Skeletal muscle satellite cell (primary cell): ENCODE measurements at regions not wholly inside any gene's neighbourhood (a gene's known extent, or its start where the extent isn't known, plus 50 kb on each side); places are given as distances from the start of the nearest gene placed in this dataset.
A peak's percentile ranks its signal among the peaks of the same experiment; 100 is the strongest.
"Not testable (repeated sequence)": the region's sequence is repeated elsewhere in the genome, so short reads cannot be mapped to it uniquely, and the experiment has no call there.

Source experiments
- H3K27me3 ChIP-seq: 2 replicates; pipeline ENCODE4 v1.7.0; 2013; ENCODE audit warnings: low read length; ENCODE audit not compliant: control insufficient read depth, insufficient read depth
- H3K36me3 ChIP-seq: 2 replicates; pipeline ENCODE4 v1.7.0; 2013; ENCODE audit warnings: mild to moderate bottlenecking, control low read depth, low read length; ENCODE audit not compliant: insufficient read depth
- H3K4me1 ChIP-seq: 2 replicates; pipeline ENCODE4 v1.7.0; 2013; ENCODE audit warnings: low read length; ENCODE audit not compliant: control insufficient read depth, insufficient read depth
- H3K4me2 ChIP-seq: 2 replicates; pipeline ENCODE4 v1.7.0; 2013; ENCODE audit warnings: mild to moderate bottlenecking, low read length
- H3K4me3 ChIP-seq: 2 replicates; pipeline ENCODE4 v1.7.0; 2013; ENCODE audit warnings: low read length
- H3K9ac ChIP-seq: 2 replicates; pipeline ENCODE4 v1.7.0; 2013; ENCODE audit warnings: mild to moderate bottlenecking, low read depth, low read length, moderate library complexity
- H3K9me3 ChIP-seq: replicated peaks from 2 replicates; pipeline ENCODE4 v1.7.0; 2013; ENCODE audit warnings: mild to moderate bottlenecking, control low read depth, low read length

DNA sequence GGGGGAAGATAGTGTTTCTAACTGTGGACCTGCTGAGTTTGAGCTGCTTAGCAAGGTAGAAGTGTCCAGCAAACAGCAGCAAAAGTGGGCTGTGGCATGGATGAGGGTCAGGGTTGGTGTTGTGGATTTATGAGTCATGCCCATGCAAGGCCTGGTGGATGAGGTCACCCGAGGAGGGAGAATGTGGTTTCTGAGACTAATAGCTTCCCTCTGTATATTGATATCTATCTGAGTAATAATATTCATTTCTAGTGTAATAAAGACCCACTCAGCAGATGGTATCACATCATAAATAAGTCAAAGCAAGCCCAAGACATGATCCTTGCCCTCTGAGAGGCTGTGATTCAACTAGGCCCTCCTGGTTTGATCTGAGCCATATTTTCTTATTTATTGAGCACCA, 597.8 kb upstream of the CLINT1 start:
- Histone ChIP-seq H3K9ac (no peak overlapping the region), H3K4me2 (no peak overlapping the region), H3K36me3 (no peaks in the 10 kb centered on the region), H3K27me3 (peaks cover 28% of the 10 kb centered on the region), H3K4me1 (peaks cover 19% of the 10 kb centered on the region), H3K9me3 (no peaks in the 10 kb centered on the region), H3K4me3 (no peak overlapping the region)

DNA sequence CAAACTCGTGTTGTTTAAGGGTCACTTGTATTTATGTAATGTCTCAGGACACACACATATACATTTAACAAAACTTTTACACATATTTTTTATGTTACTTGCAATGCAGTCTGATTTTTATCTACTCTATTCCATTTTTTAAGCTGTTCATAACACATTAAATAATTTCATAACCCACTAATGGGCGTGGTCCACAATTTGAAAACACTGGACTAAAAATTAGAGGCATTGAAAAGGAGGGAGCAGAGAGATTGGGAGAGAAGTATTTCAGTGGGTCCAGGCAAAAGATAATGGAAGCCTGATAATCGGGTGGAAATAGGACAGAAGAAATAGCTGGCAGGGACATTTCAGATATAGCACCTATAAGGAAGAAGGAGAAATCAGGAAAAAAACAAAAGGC, 597.3 kb upstream of the CLINT1 start:
- Histone ChIP-seq H3K4me3 (no peak overlapping the region), H3K4me1 (peaks cover 24% of the 10 kb centered on the region), H3K4me2 (no peak overlapping the region), H3K9ac (no peak overlapping the region), H3K9me3 (no peaks in the 10 kb centered on the region), H3K27me3 (peaks cover 23% of the 10 kb centered on the region), H3K36me3 (no peaks in the 10 kb centered on the region)

GRCh38 chr5:158451993-158452672, 593.2 kb upstream of the CLINT1 start:
- Histone ChIP-seq H3K9me3 (peaks cover 3% of the 10 kb centered on the region), H3K27me3 (peaks cover 31% of the 10 kb centered on the region), H3K36me3 (no peaks in the 10 kb centered on the region), H3K4me1 (peaks cover 34% of the 10 kb centered on the region), H3K4me3 (no peak overlapping the region), H3K9ac (no peak overlapping the region), H3K4me2 (no peak overlapping the region)

DNA sequence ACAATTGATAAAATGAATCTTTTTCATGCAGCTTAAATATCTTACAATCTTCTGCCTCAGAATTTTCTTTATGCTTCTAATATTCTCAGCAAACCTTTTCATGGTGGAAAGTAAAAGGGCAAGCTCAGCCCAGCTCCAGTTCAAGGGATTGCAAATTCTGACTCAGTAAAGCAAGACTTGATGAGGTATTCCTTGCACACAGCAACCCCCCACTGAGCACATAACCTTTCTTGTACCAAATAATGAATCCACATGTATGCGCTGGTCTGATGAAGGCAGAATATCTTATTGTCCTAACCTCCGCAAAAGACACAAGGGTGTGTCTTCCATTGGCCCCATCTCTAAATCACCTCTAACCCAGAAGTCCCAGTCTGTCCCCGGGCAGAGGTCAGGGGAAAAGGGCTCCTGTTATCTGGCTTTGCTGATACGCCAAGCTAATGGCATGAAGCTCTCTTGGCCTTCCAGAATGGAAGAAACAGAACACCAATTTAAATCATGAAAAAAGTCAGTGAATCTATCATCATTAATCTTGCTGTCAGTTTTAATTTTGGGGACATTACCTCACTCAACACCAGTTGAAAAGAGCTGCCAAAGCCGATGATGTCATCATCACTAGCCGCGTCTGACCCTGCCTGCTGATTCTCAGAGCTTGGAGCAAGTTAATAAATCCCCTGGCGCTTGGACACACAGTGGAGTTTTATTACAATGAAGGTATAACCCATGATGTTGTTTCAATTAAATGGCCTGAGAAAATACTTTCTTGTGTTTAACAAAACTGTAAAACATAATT, 592.5 kb upstream of the CLINT1 start:
- H3K9ac ChIP-seq = peak overlapping the region; percentile 18
- no peak overlapping the region for H3K4me3 ChIP-seq
- no peaks in the 10 kb centered on the region for H3K36me3 ChIP-seq
- peaks cover 28% of the 10 kb centered on the region for H3K4me1 ChIP-seq
- peaks cover 3% of the 10 kb centered on the region for H3K9me3 ChIP-seq
- H3K4me2 ChIP-seq = no peak overlapping the region
- H3K27me3 ChIP-seq = peaks cover 35% of the 10 kb centered on the region

DNA sequence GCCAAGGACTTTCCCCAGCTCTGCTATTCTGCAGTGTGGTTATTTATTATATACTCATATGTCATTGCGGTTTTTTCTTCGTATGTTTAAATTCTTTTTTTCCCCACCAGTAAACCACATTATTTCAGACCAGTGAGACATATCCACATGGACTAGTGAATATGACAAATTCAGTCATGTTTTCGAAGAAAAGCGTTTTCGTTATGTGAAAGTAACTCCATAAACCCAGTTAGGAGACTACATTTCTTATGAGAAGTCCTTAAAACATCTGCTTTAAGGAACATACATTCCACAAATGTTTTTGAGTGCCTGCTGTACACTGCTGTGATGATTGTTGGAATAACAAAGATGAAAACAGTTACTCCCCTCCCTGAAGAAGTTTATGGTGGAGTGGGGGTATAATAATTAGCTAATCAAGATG, 591.8 kb upstream of the CLINT1 start:
- peaks cover 35% of the 10 kb centered on the region for H3K27me3 ChIP-seq

GRCh38 chr5:158446761-158447160, 587.8 kb upstream of the CLINT1 start:
- not testable (repeated sequence) for H3K9me3 ChIP-seq, H3K9ac ChIP-seq, H3K4me2 ChIP-seq, H3K36me3 ChIP-seq, H3K4me3 ChIP-seq
- Histone ChIP-seq H3K4me1 (peaks cover 16% of the 10 kb centered on the region), H3K27me3 (peaks cover 25% of the 10 kb centered on the region)

More for the DNA sequence above, 591.8 kb upstream of the CLINT1 start:
- no peak overlapping the region for H3K4me3 ChIP-seq
- H3K36me3 ChIP-seq = no peaks in the 10 kb centered on the region
- peaks cover 27% of the 10 kb centered on the region for H3K4me1 ChIP-seq
- peak overlapping the region; percentile 18 for H3K9ac ChIP-seq
- H3K4me2 ChIP-seq = no peak overlapping the region
- H3K9me3 ChIP-seq = peaks cover 3% of the 10 kb centered on the region

- not testable (repeated sequence) for H3K27me3 ChIP-seq, H3K36me3 ChIP-seq, H3K4me2 ChIP-seq, H3K4me3 ChIP-seq, H3K4me1 ChIP-seq, H3K9ac ChIP-seq, H3K9me3 ChIP-seq
These were observed 580.3 kb upstream of the CLINT1 start for GRCh38 chr5:158439204-158439603.

DNA sequence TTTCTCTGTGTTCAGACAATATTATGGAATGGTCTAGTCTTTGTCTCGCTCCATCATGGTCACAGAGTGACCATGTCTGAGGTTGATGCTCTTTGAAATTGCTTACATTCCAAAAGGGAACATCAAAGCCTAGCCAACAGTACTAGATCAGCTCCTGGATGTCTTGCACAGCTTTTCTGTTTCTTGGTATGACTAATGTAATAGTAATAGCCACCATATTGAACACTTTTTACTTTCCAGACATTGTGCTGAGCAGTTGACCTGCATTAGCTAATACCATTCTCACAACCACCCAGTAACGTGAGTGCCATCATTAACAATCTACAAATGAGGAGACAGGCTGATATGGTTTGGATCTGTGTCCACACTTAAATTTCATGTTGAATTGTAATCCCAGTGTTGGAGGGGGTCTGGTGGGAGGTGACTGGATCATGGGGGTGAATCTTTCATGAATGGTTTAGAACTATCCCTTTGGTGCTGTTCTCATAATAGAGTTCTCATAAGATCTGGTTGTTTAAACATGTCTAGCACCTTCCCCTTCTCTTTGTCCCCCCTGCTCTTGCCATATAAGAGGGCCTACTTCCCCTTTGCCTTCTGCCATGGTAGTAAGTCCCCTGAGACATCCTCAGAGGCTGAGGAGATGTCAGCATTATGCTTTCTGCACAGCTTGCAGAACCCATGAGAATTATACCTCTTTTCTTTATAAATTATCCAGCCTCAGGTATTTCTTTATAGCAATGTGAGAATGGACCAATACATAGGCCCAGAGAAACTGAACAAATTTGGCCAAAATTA, 577.5 kb upstream of the CLINT1 start:
- Histone ChIP-seq H3K36me3 (no peaks in the 10 kb centered on the region), H3K9ac (no peak overlapping the region), H3K9me3 (no peaks in the 10 kb centered on the region), H3K4me3 (no peak overlapping the region), H3K27me3 (no peaks in the 10 kb centered on the region), H3K4me2 (no peak overlapping the region), H3K4me1 (peaks cover 15% of the 10 kb centered on the region)

GRCh38 chr5:158435161-158435616, 576.2 kb upstream of the CLINT1 start:
- Histone ChIP-seq H3K36me3 (no peaks in the 10 kb centered on the region), H3K9ac (no peak overlapping the region), H3K27me3 (no peaks in the 10 kb centered on the region), H3K4me3 (no peak overlapping the region), H3K4me1 (peaks cover 23% of the 10 kb centered on the region), H3K9me3 (no peaks in the 10 kb centered on the region), H3K4me2 (peak overlapping the region; percentile 8)

DNA sequence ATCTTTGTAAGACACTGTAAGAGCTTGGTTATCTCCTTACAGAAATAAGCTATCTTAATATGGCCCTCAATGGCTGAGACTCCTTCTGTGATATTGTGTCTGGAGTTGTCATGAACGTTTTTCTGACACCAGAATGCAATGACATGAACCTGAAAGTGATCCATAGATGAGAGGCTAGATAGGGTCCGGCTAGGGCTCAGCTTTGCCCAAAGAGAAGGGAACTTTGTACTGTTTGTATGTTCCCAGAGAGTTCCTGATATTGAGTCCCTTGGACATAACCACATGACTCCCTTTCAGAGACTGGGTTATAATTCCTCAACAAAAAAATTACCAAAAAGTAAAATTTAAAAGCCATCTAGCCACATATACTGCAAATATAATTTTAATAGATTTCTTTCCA, 575.8 kb upstream of the CLINT1 start:
- Histone ChIP-seq H3K27me3 (no peaks in the 10 kb centered on the region), H3K4me1 (peaks cover 27% of the 10 kb centered on the region), H3K4me3 (no peak overlapping the region), H3K36me3 (no peaks in the 10 kb centered on the region), H3K9me3 (no peaks in the 10 kb centered on the region), H3K4me2 (no peak overlapping the region), H3K9ac (no peak overlapping the region)

- Histone ChIP-seq H3K9ac (no peak overlapping the region), H3K4me1 (peaks cover 28% of the 10 kb centered on the region), H3K27me3 (no peaks in the 10 kb centered on the region), H3K36me3 (no peaks in the 10 kb centered on the region), H3K4me3 (no peak overlapping the region), H3K4me2 (no peak overlapping the region), H3K9me3 (no peaks in the 10 kb centered on the region)
These were observed 574.7 kb upstream of the CLINT1 start for GRCh38 chr5:158433634-158434033.
